T-helper 2 cell treated with Interferon-gamma antibody and Interleukin-4, amounts not matched to agents 5 μg/mL and 100 μg/mL, for 36 hours (primary cell): ENCODE measurements at regions not wholly inside any gene's neighbourhood (a gene's known extent, or its start where the extent isn't known, plus 50 kb on each side); places are given as distances from the start of the nearest gene placed in this dataset.

Source experiments
- DNase-seq: peaks from one replicate; pipeline ENCODE4 v3.0.0; 2021; ENCODE audit warnings: low spot score
- H3K27ac Mint-ChIP-seq: one replicate; pipeline ENCODE4 v1.8.0; 2021; ENCODE audit warnings: mild to moderate bottlenecking, mixed read lengths
- H3K27me3 Mint-ChIP-seq: one replicate; pipeline ENCODE4 v1.8.0; 2021; ENCODE audit warnings: low read depth, mixed read lengths
- H3K36me3 Mint-ChIP-seq: one replicate; pipeline ENCODE4 v1.8.0; 2021; ENCODE audit warnings: low read depth, mixed read lengths
- H3K4me1 Mint-ChIP-seq: one replicate; pipeline ENCODE4 v1.8.0; 2021; ENCODE audit warnings: low read depth, mixed read lengths
- H3K4me3 Mint-ChIP-seq: one replicate; pipeline ENCODE4 v1.8.0; 2022; ENCODE audit warnings: mild to moderate bottlenecking, moderate library complexity, mixed read lengths
- H3K9me3 Mint-ChIP-seq: one replicate; pipeline ENCODE4 v1.8.0; 2021; ENCODE audit warnings: mixed read lengths

DNA sequence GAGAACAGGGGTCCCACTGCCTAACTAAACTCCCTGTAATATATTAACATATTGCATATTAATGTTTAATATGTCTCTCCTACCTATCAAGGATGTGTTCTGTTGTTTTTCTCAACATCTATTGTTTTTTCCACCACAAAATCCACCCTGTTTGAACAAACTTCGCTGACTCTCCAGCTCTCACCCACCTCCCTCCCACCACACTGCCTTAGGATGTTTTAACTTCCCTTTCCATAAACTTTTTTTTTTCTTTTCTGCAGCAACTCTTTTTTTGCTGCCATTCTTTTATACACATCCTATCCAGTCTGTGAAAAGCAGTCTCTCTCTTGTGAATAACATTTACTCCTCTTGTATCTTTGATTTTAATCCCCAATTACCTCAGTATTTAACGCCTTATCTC, 226.1 kb downstream of the PCDH7 start:
- no peaks in the 10 kb centered on the region for H3K9me3 Mint-ChIP-seq
- no peak for DNase-seq
- H3K36me3 Mint-ChIP-seq: no peaks in the 10 kb centered on the region
- H3K4me1 Mint-ChIP-seq: no peaks in the 10 kb centered on the region
- H3K4me3 Mint-ChIP-seq: no peak overlapping the region
- no peaks in the 10 kb centered on the region for H3K27me3 Mint-ChIP-seq
- H3K27ac Mint-ChIP-seq: no peak overlapping the region

DNA sequence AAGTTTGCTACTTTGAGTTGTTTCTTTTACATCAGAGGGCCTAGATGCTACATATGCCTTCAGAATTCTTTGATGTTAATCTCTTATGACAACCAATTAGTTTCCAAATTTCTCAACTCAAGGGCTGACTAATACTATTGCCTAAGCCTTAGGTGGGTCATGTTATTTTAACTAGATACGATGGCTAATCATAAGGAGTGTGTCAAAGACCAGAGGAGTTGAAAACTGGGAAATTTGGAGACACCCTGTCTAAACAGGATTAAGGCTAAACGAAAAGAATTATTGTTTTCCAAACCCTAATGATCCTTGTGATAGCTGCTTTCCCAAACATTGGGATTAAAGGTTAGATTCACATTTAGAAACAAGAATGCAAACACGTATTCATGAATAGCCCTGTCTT, 228.5 kb downstream of the PCDH7 start:
- peaks cover 5% of the 10 kb centered on the region for H3K9me3 Mint-ChIP-seq
- H3K36me3 Mint-ChIP-seq: no peaks in the 10 kb centered on the region
- no peak for DNase-seq
- no peak overlapping the region for H3K27ac Mint-ChIP-seq
- no peaks in the 10 kb centered on the region for H3K27me3 Mint-ChIP-seq
- no peaks in the 10 kb centered on the region for H3K4me1 Mint-ChIP-seq
- no peak overlapping the region for H3K4me3 Mint-ChIP-seq

DNA sequence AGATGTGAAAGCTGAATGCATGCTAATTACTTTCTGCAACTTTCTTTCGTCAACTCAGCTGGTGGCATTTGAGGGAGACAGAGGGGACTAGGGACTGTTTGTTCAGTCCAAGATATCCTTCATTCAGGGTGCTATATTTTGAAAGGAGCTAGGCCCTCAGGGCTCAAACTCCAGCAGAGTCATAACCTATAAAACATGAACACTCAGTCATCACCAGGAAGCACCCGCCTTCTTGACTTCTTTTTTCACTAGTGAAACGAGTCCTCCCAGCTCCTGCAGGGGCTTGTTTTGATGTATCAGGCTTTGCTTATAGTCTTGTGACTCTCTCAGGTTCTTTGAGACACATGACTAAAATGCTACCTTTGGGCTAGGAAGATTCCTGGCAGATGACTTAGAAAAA, 230.6 kb downstream of the PCDH7 start:
- H3K27me3 Mint-ChIP-seq: no peaks in the 10 kb centered on the region
- DNase-seq: no peak
- H3K36me3 Mint-ChIP-seq: no peaks in the 10 kb centered on the region
- H3K4me1 Mint-ChIP-seq: no peaks in the 10 kb centered on the region
- peaks cover 5% of the 10 kb centered on the region for H3K9me3 Mint-ChIP-seq
- H3K4me3 Mint-ChIP-seq: no peak overlapping the region
- no peak overlapping the region for H3K27ac Mint-ChIP-seq

DNA sequence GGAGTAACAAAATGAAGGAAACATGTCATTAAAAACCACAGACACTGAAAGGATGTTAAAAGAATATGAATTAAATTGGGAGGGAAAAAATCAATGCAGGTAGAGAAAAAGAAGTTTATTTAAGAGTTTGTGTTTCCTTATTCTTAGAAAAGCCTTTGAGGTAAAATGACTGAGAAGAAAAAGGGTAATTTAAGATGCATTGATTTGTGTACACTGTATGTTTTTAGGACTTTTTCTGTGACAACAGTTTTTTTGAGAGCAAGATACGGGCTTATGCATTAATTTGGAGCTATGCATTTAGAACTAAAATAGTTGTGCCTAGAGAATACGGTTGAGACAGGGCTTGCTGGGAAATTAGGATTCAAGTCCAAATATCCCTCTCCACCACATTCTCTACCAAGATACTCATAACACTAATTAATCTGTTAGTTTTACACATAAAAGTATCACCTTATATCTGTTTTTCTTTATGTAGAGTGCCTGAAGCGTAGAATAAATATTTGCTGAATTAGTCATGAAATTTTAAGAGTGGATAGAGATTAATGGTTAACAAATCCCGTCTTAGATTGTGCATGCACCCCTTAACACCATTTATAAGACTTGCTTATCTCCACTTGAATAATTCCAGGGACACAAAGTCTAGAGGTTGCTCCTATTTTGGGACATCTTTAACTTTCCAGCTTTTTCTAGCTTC, 232.5 kb downstream of the PCDH7 start:
- Mint-ChIP-seq H3K4me3 (no peak overlapping the region), H3K4me1 (no peaks in the 10 kb centered on the region), H3K36me3 (no peaks in the 10 kb centered on the region), H3K27ac (no peak overlapping the region), H3K27me3 (no peaks in the 10 kb centered on the region), H3K9me3 (peaks cover 5% of the 10 kb centered on the region)
- DNase-seq: no peak

DNA sequence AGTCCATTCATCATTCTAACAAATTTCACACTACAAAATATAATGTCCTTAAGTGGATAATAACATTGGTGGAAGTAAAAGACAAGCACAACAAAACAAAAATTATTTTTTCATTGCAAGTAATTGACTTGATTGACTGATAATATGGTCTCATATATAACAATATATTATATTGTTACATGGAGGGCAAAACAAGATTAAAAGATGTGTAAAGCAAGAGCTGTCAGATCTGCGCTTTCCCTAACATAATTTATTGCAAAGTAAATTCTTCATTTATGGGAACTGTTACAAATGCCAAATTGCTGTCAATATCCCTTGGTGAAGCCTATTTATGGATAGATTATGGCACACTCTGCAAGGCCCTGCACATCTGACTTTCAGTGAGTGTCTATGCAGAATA, 233.6 kb downstream of the PCDH7 start:
- Mint-ChIP-seq H3K9me3 (peaks cover 10% of the 10 kb centered on the region), H3K36me3 (no peaks in the 10 kb centered on the region), H3K27ac (no peak overlapping the region), H3K4me3 (no peak overlapping the region), H3K4me1 (no peaks in the 10 kb centered on the region), H3K27me3 (no peaks in the 10 kb centered on the region)
- no peak for DNase-seq

DNA sequence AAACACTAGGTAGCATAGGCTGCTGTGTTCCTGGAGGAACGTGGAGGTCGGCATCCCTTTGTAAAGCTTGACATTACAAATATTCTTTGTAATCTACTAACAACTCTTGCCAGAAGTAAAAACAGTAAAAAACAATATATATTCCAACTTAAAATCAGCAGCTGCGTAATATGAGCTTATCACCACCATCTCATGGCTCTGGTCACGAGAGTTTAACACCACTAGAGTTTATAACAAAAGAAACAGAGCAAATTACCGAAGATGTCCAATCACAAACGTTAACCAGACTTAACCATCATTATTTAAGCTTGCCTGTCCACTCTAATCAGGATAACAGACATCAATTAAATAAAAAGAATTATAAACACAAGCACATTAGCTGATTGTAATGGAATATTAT, 236.7 kb downstream of the PCDH7 start:
- H3K4me1 Mint-ChIP-seq: no peaks in the 10 kb centered on the region
- H3K36me3 Mint-ChIP-seq: no peaks in the 10 kb centered on the region
- no peak overlapping the region for H3K4me3 Mint-ChIP-seq
- peaks cover 22% of the 10 kb centered on the region for H3K9me3 Mint-ChIP-seq
- no peak for DNase-seq
- H3K27ac Mint-ChIP-seq: no peak overlapping the region
- H3K27me3 Mint-ChIP-seq: no peaks in the 10 kb centered on the region

DNA sequence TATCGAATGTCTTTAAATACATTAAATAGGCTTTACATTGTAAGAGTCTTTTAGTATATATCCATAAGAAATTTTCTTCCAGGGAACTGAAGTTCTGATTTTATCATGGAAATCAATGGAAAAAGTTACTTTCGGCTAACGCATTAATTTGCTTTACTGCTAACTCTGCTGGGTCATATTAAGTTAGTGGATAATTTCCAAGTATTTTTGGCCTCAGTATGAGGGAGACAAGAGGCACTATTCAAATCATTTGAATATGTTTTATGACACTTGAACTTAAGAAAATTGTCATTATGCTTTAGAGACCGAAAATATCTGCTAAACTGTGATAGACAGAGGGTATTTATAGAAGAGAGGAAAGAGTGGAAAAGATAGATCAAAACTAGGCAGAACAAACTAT, 237.5 kb downstream of the PCDH7 start:
- no peak for DNase-seq
- Mint-ChIP-seq H3K4me1 (no peaks in the 10 kb centered on the region), H3K4me3 (no peak overlapping the region), H3K36me3 (no peaks in the 10 kb centered on the region), H3K27me3 (no peaks in the 10 kb centered on the region), H3K9me3 (peaks cover 21% of the 10 kb centered on the region), H3K27ac (no peak overlapping the region)

DNA sequence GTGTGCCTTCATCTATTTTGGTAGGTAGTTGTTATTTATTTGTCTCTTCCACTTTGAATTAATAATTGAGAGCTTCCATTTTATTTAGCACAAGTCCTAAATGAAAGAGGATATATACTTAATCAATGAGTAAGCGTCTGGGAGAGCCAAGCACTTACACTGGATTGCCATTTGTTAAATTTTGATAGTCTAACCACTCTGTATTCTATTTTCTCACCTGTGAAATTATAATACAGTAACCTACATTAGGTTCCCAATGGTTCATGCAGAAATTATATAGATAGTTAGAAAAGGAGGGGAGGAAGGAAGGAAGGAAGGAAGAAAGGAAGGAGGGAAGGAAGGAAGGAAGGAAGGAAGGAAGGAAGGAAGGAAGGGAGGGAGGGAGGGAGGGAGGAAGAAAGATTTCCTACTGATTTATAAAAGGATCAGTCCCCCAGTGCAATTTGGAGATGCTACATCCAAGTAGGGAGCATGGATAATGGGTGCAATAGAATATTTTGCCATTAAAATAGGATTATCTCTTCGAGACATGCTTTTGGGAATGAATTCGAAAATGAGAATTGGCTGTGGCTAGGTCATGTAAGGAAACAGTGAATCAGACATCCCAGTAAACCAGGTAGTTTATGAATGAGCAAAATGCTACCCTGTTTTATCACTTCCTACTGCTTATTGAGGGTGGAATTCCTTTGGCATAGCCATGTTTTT, 239.8 kb downstream of the PCDH7 start:
- Mint-ChIP-seq H3K9me3 (peaks cover 28% of the 10 kb centered on the region), H3K4me1 (no peaks in the 10 kb centered on the region)

DNA sequence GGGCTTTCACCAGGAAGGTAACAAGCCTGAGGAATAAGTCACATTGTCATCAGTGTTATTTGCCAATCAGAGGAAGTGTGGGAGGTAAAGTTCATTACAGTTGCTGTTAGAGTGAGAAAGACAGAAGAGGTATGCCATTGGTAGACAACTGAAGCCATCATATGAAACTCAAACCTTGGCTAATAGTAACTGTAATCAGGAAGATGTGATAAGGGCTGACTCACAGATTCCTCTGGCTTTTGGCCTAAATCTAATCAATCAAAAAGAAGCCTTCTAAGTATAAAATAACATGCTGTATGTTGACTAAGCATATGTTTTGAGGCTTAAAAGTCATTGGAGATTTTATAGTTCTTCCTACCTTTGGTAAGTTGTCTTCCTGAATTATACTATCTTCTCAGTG, 242.8 kb downstream of the PCDH7 start:
- no peak overlapping the region for H3K27ac Mint-ChIP-seq
- peaks cover 25% of the 10 kb centered on the region for H3K9me3 Mint-ChIP-seq
- no peaks in the 10 kb centered on the region for H3K27me3 Mint-ChIP-seq
- no peaks in the 10 kb centered on the region for H3K4me1 Mint-ChIP-seq
- no peak for DNase-seq
- no peak overlapping the region for H3K4me3 Mint-ChIP-seq
- no peaks in the 10 kb centered on the region for H3K36me3 Mint-ChIP-seq

More for the DNA sequence above, 239.8 kb downstream of the PCDH7 start:
- Mint-ChIP-seq H3K4me3 (no peak overlapping the region), H3K27ac (no peak overlapping the region), H3K36me3 (no peaks in the 10 kb centered on the region), H3K27me3 (no peaks in the 10 kb centered on the region)
- DNase-seq: no peak

DNA sequence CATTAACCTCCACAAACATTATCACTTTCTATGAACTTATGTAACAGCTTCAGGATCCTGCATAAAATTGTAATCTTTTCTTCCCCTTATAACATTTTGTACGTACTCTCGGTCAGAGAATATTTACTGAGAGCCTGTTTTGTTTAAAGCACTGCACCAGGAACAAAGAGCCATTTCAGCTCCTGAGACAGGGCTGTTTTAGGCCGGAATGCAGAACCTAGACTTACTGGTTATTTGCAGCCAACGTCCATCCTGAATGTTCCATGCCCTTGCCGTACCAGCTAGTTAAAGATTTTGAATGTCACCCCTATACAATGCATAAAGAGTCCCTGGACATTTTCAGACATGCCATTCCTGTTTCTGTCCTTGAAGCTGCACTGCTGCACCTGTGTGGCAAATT, 248.8 kb downstream of the PCDH7 start:
- H3K27me3 Mint-ChIP-seq: no peaks in the 10 kb centered on the region
- no peaks in the 10 kb centered on the region for H3K4me1 Mint-ChIP-seq
- no peaks in the 10 kb centered on the region for H3K36me3 Mint-ChIP-seq
- DNase-seq: no peak
- peaks cover 17% of the 10 kb centered on the region for H3K9me3 Mint-ChIP-seq
- H3K4me3 Mint-ChIP-seq: no peak overlapping the region
- no peak overlapping the region for H3K27ac Mint-ChIP-seq

DNA sequence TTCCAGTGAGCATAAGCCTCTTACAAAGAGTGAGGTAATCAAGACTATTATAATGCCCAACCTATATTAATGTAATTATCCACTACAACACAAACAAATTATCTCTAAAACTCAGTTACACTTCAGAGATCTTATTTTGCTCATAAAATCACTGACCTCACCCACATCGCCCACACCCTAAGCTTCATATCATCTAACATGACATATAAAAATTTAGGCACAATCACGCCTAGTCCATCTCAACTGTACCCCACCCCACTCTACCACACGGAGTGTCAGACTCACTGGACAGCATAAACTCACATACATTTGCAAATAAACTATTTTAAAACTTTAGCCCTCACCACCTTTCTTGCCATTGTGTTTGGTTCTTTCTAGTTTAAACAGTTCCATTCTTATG, 252.4 kb downstream of the PCDH7 start:
- Mint-ChIP-seq H3K27ac (no peak overlapping the region), H3K9me3 (peaks cover 19% of the 10 kb centered on the region), H3K4me3 (no peak overlapping the region), H3K27me3 (no peaks in the 10 kb centered on the region), H3K36me3 (no peaks in the 10 kb centered on the region), H3K4me1 (no peaks in the 10 kb centered on the region)
- no peak for DNase-seq

DNA sequence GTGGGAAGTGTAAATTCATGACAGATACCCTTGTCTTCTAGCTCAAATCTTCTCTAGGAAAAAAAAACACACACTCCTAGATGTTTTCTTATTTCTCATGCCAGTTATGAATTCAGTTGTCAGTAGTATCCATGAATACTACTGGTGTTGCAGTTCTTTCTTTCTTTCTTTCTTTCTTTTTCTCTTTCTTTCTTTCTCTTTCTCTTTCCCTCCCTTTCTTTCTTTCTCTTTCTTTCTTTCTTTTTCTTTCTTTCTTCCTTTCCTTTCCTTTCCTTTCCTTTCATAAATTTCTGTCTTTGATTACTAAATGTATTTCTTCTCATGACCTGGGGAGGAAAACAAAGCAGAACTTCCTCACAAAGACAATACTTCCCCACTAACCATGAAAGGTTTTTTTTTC, 253.8 kb downstream of the PCDH7 start:
- Mint-ChIP-seq H3K4me3 (no peak overlapping the region), H3K27me3 (no peaks in the 10 kb centered on the region), H3K4me1 (no peaks in the 10 kb centered on the region), H3K27ac (no peak overlapping the region), H3K36me3 (no peaks in the 10 kb centered on the region), H3K9me3 (peaks cover 19% of the 10 kb centered on the region)
- no peak for DNase-seq

DNA sequence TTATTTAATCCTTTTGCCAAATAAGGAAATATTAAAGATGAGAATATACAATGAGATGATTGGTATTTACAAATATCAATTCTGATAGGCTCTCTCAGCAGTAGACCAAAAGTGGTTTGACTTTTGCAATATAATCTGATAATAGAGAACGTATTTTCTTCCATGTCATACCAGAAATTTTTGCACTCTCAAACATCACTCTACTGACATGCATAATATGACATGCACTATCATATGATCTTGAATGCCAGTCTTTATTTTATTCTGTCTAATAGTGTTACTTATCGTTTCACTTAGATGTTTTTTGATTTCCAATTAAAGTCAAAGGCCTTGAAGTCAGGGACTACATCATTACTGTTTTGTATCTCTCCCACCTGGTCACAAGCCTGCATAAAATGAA, 259.2 kb downstream of the PCDH7 start:
- H3K9me3 Mint-ChIP-seq: peaks cover 10% of the 10 kb centered on the region
- H3K4me1 Mint-ChIP-seq: no peaks in the 10 kb centered on the region
- no peaks in the 10 kb centered on the region for H3K27me3 Mint-ChIP-seq
- H3K4me3 Mint-ChIP-seq: no peak overlapping the region
- no peak overlapping the region for H3K27ac Mint-ChIP-seq
- no peaks in the 10 kb centered on the region for H3K36me3 Mint-ChIP-seq
- no peak for DNase-seq

DNA sequence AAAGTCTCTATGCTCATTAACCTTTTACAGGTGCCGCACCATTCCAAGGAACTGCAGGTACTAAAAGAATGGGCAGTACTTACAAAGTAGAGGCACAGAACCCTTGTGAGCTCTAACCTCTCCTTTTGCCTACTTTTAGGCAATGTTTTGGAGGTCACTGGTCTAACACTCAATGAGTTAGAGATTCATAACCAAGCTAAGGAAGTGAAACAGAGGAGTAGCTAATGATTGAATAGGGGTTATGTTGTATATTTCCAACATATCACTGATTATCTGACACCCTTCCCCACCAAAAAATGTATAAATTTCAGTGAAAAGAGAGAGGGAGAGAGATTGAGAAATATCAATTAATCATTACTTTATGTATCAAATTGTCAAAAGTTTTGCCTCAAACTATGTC, 269.3 kb downstream of the PCDH7 start:
- no peak for DNase-seq
- no peak overlapping the region for H3K4me3 Mint-ChIP-seq
- H3K27me3 Mint-ChIP-seq: no peaks in the 10 kb centered on the region
- H3K27ac Mint-ChIP-seq: no peak overlapping the region
- H3K9me3 Mint-ChIP-seq: peaks cover 16% of the 10 kb centered on the region
- H3K36me3 Mint-ChIP-seq: no peaks in the 10 kb centered on the region
- H3K4me1 Mint-ChIP-seq: no peaks in the 10 kb centered on the region

DNA sequence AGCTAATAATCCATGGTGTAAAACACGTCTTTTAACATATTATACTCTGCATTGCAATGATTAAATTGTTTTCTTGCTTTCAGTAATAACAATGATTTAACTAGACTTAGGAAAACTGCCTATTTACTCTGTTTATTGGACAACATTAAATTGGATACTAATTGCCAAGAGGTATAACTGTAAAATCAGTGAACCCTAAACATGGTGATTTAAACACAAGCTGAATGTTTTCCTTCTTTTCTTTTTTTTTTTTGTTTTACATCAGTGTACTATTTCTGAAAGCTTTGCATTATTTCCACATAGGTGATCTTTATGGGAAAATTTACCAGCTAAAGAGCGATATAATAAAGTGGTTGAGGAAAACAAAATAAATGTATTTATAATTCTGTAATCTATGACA, 276.7 kb downstream of the PCDH7 start:
- H3K4me1 Mint-ChIP-seq: no peaks in the 10 kb centered on the region
- DNase-seq: no peak
- H3K9me3 Mint-ChIP-seq: peaks cover 31% of the 10 kb centered on the region
- no peak overlapping the region for H3K4me3 Mint-ChIP-seq
- no peaks in the 10 kb centered on the region for H3K36me3 Mint-ChIP-seq
- no peak overlapping the region for H3K27ac Mint-ChIP-seq
- H3K27me3 Mint-ChIP-seq: no peaks in the 10 kb centered on the region
